GM19452 (cell line): ENCODE measurements at regions not wholly inside any gene's neighbourhood (a gene's known extent, or its start where the extent isn't known, plus 50 kb on each side); places are given as distances from the start of the nearest gene placed in this dataset.

Source experiments
- ATAC-seq: cut with Tn5 transposase; IDR thresholded peaks from one replicate; pipeline ENCODE4 v1.9.1; 2021; ENCODE audit not compliant: unreplicated experiment

DNA sequence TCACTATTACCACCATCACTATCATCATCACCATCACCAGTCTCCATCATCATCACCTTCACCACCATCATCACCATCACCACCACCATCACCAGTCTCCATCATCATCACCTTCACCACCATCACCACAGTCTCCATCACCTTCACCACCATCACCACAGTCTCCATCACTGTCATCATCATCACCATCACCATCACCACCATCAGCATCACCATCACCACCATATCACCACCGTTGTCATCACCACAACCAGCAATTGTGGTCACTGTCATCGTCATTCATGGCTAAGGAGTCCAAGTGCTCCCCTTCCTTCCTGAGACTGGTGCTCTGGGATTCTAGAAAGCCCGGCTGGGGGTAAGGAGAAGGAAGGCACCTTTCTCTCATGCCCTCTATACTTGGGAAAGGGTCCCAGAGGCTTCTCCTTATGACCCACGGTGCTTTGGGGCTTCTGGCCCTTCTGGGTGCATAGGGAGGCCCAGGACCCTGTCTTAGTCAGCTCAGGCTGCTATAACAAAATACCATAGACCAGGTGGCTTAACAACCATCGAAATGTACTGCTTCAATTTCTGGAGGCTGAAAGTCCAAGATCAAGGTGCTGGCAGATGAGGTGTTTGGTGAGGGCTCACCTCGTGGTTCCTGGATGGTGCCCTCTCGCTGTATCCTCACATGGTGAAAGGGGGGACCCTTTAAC is 93.4 kb upstream of the GSE1 start:
- ATAC-seq, result no peak

DNA sequence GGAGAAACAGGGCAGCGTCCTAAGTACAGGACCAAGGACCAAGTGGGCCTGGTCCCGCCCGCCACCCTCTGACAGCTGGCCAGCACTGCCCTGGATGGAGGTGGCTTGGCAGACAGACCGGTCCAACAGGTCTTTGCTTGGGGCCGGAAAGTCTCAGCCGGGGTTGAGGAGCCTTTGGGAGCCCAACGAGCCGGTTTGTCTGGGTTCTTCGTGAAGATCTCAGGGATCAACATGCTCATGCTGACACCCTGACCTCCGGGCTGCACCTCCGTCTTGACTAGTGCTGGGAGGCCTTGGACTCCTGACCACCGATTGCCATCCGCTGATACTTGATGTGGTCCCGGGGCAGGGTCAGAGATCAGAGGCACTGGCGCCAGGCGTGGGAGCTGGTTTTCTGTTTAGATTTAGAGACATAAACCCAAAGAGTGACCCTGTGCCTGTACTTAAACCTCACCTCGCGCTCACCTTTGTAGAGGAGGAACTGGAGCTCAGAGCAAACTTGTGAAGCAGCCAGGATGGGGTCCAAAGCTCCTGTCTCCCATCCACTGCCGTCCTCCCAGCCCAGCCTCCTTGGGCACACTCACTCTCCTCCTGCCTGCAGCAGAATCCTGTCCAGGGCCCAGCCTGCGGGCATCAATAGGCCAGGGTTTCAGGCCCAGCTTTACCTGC is 92.1 kb upstream of the GSE1 start:
- no peak for ATAC-seq

DNA sequence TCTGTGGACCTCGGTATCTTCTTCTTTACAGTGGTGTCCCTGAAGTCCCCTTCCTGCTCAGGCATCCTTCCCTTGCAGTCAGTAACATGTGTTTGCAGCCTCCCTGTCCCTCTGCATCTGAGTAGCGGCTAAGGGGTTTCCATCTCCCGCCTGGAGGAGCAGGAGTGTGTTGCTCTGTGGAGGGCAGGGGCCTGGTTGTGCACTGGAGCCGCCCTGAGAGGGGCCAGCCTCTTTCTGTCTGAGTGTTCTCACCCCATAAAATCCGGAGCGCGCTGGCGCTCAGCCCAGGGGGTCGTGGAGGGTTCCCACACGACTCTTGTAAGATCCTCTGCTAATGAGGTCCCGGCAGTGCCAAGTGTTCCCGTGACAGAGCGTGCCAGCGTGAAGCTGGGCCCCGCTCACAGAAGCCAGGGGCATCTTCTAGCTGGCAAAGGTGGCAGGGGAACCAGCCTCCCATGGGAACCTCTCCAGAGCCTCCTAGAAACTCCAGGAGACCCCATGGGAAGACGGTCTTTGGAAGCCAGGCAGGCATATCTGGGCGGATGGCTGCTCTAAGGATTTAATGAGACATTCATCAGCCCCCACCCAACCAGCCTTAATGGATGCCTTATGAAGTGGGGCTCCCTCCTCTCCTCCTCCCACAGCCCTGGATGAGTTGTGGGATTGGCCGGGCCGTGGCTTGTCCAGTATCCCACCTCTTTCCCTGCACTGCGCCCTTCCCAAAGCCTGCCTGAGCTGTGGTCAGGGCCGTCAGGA is 91.4 kb upstream of the GSE1 start:
- ATAC-seq, result no peak

DNA sequence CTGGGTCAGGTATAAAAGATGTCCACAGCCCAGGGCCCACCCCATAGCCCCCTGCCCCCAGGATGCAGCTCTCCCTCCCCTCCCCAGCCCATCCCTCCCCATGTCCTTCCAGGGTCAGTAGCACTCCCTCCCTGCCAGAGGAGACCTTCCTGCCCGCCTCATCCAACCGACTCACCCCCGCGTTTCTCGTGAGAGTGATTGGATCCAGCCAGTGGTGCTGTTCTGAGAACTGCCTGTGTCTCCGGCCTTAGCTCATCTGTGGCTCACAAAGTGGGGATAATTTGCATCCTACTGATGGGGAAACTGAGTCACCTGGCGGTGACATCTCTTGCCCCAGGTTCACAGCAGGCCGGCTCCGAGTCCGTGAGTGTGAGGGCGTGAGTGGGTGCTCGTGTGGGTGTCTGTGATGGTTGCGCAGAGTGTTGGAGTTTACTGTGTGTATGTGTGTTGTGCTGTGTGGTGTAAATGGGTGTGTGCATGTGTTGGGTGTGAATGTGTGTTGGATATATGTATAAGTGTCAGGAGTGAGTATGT is 90.7 kb upstream of the GSE1 start:
- no peak for ATAC-seq

DNA sequence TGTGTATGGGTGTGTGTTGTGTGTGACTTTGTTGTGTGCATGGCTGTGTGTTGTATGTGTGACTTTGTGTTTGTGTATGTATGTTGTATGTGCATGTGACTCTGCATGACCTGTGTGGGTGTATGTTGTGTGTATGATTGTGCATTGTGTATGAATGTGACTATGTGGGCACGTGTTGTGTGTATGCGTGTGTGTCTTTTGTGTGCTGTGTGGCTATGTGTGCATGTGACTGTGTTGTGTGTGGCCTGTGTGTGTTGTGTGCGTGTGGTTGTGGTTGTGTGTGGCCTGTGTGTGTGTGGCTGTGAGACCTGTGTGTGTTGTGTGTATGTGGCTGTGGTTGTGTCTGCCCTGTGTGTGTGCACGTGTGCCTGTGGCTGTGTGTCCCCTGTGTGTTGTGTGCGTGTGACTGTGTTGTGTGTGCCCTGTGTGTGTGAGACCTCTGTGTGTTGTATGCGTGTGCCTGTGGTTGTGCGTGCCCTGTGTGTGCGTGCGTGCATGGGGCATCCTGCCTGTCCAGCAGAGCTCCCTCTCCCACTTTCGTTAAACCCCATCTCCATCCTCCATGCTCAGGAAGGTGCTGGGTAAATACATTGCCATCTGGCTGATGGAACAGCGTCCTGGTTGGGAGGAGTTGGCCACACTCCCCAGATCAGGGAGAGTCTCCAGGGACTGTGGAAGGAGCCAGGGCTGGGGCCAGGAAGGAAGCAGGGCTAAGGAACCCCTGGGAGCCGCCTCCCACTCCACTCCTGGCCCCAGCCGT is 90.1 kb upstream of the GSE1 start:
- no peak for ATAC-seq

DNA sequence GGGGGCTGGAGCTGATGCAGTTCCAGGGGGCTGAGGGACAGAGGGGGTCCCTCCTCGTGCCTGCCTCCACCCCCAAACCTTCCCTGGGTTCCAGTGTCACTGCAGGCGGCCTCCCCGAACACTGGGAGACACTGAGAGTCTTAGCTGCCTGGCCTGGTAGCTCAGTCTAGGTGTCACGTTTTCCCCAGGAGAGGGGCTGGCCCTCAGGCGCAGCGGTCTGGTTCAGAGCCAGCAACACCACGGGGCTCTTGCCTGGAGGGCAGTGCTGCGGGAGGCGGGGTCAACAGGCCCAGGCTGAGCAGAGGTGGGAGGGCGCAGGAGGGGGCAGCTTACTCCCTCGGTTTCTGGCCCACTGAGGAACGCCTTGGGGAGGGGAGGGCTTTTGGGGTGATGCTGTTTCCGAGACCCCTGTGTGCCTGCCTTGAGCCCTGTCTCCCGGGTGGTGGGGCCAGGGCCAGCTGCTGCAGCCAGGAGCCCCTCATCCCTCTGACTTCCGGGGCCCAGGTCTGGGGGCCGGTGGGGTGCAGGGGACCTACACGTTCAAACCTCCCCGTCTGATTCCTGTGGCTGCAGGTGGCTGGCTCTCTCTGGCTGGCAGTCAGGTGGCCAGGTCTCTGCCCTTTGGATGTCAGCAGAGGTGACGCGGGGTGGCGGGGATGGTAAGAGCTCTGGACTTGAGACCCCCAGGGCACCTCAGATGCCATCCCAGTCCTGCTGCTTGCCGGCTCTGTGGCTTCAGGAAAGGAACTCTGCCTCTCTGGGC is 89.3 kb upstream of the GSE1 start:
- ATAC-seq, result no peak

DNA sequence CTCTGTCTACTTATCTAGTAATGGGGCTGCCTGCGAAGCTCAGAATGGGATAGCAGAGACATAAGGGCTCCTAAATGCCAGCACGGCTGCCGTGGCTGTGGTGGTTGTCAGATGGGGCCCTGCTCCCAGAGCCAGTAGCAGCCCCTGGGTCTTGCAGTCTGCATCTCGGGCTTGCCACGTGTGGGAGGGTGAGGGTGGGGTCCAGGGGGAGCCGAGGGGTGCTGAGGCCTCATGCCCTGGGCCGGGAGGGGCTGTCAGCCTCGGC is 88.8 kb upstream of the GSE1 start:
- no peak for ATAC-seq

DNA sequence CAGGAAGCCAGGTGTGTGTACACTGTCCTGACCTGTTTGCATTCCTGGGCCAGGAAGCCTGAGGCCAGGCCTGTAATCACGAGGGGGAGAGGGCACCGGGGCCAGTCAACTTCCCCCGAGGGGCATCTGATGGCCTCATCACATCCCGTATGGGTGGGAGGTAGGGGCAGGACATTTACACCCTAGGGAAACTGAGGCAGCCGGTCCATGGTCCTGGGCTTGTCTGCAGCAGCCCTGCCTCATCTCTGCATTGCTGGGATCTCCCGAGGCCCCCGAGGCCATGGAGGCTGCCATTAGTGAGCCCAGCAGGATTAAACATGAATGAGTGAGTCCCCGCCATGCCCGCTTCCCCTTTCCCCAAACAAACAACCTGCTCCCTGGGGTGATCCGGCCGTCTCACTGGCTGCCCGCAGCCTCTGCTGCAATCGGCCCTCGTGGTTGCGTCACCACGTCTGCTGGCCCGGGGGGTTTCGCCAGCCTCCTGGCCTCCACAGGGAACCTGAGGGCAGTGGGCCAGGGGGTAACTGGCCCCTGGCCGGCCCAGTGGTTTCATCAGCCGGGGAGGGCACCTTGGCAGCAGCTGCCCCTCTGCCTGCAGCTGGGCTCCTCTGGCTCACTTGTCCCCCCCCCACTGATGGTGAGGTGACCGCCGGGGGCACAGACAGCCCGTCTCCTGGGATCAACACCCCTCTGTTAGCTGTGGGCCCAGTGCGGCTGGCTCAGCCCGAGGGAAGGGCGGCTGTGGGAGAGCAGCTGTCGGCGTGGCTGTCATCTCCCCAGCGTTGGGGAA is 88.3 kb upstream of the GSE1 start:
- no peak for ATAC-seq

DNA sequence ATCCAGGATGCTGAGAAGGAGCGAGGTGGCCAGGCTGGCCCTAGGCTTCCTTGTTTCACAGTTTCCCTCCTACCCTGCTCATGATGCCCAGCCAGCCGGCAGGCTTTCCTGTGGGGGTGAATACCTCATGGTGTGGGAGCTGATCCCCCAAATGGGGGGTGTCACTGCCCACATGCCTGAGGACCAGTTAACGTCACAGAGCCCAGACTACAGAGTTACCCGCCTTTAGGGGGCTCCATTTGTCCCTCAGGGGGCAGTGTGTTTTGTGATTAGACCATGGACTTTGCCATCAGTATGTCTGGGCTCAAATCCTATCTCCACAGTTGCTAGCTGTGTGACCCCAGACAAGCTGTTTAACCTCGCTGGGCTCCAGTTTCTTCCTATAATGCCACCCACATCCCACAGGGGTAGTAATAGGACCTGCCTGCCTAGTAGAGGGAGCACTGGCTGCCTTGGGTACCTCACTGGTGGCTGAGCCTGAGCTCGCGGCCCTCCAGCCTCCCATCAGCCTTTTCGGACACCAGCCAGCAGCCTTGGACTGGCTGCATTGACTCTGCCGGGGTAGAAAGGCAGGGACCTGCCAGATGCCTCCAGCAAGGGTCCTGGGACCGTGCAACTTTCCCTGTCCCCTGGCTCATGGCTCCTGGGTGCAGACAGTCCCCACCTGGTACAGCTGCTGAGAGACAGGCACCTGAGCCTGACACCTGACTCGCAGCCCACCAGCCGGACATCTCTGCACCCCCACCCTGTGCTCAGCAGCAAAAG is 87.5 kb upstream of the GSE1 start:
- ATAC-seq, result no peak

DNA sequence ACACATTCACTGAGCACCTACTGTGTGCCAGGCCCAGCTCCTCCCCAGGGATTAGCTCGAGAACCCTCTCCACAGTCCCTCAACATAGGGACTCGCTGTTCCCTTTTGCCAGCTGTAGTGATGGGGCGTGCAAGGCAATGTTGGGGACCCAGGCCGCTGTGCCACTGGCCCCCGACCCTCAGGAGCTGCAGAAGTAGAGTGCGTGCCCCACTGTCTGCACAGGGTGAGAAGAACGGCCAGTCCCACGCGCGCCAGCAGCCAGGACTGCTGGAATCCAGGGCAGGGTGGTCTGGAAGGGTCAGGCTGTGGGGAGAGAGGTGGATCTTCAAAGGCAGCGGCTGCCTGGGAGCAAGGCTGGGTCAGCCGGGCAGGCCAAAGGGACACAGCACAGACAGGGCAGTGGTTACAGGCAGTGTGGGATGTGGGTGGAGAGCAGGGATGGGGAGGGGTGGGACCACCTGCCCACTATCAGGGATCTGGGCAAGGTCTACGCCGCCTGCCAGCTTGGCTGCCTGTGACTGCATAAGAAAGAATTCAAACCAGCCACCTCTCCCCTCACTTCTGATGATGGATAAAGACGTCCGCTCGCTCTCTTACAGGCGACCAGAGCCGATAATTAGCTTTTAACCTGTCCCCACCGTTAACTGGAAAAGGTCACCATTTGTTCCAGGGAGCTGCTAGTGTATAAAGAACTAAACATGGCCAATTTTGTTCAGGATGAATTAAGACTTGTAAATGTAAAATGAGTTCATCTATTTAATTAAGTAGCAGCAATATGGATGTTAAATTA is 86.7 kb upstream of the GSE1 start:
- ATAC-seq, result no peak

DNA sequence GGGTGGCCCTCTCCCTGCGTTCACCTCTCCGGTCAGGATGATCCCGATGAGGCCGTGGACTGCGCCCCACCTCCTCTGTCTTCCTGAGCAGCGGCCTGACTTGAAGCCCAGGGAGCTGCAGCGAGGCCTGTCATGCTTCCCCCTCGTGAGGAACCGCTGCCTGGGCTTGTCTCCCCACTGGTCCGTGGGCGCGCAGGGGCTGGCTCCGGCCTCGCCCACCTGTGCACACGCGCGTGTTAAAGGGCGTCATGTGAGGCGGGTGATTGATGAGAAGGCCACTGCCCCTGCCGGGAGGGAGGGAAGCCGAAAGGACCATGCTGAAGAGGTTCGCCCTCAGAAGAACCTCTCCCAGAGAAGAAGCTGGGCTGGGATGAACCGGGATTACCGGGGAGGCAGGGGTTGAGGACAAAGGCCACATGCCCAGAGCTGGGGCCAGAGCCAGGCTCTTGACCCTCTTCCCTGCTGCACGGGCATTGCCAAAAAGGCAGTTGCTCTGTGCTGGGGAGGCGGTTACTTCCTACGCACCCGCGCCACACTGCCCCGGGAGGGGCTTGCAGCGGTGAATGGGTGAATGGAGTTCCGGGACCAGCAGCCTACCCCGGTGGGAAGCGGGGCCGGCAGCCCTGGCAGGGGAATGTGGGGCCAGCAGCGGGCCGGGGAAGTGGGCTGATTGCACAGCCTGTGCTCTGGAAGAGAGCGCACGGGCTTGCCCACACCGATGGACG is 85.9 kb upstream of the GSE1 start:
- no peak for ATAC-seq

DNA sequence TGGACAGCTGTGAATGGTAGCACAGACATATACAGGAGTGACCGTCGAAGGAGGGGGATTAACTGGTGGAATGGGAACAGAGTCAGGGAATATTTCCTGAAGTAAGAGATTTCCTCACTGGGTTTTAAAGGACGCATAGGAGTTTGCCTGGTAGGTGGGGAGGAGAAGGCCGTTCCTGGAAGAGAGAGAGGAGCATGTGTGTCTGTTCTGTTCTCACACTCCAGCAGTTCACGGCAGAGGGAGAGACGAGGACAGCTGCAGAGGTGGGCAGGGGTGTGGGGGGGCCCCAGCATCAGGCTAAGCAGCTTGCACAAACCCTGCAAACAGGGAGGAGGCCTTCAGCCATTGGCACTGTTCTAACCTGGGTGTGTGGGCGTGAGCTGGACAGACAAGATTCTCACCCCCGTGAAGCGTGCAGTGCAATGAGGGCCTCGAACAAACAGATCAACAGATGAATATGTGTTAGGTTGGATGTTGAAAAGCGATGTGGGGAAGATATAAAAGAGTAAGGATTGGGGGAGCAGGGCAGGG is 85.3 kb upstream of the GSE1 start:
- no peak for ATAC-seq

DNA sequence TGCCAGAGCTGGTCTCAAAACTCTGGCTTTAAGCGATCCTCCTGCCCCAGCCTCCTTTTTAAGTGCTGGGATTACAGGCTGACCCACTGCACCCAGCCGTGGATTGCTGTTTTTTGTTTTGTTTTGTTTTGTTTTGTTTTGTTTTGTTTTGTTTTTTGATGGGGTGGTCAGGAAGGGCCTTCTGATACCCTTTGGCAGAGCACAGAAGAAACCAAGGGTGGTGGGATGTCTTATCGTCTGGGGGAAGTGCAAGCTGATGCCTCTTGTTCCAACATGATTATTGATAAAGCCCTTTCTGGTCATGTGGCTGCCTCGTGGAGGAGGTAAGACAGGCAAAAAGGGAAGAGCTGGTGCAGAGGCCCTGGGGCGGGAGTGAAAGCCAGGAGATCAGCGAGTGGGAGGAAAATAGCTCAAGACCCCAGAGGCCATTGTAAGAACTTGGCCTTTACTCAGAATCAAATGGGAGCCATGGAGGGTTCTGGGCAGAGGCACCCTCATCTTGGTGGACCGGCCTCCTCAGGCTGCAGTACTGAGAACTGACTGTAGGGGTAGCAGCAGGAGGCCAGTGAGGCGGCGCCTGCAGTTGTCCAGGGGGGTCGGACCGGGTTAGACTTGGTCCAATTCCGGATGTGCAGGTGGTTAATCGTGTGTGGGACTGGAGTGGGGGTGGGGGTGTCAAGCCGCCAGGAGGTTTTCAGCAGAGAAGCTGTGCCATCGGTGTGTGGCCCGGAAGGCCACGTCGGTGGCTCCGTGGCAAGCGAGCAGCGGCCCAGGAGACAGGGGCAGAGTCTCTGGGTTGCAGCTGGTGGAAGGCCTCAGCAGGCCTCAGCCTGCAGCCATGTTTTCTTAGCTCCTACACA is 84.4 kb upstream of the GSE1 start:
- ATAC-seq, result no peak

DNA sequence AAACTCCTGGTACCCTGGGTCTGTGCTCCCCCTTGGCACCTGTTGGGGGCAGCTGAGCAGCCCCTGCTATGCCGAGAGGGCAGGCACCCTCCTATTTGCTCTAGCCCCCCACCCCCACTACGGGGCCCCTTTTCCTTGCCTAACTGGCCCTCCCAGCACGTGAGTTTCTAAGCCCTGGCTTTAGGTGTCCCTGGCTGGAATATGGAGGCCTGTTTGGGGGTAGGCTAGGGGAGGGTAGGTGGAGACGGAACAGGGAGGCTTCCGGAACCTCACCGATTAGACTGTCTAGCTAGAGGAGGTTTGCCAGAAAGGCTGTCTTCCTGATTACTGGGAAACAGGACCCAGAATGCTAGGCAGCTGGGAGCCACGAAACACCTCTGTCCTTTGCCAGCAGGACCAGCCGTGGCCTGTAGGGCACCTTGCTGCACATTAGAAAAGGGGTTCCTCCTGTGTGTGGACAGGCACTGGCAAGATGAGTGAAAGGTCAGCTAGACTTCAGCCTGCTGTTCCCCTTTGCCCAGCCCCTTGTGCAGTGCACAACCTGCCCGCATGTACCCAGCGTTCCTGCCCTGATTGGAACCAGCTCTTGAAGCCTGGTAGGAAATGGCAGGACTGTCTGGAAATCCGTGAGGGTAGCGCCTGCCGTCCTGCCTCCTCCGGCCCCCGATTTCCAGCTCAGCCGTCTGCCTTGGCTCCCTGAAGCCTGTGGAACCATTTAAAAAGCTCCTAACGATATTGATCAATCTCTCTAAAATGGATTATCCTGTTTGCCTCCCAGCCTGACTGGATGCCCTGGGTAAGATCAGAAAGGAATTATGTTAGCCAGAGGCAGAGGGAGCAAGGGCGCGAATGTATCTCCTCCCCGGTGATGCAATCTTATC is 83.4 kb upstream of the GSE1 start:
- ATAC-seq, result no peak

DNA sequence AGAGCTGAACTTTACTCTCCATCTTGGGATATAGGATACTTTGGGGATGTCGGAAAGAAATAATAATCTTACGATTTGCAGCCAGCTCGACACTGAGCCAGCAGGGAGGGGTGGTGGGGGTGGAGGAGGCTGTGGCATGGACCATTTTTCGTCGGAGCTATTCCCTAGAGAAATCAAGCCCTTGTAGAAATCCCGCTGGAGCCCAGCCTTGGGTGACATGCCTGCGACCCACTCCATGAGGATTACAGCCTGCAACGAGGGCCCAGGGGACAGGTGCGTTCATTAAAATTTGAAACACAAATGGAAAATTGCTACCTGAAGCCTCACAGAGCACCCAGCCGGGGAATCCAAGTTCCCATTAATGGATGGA is 82.8 kb upstream of the GSE1 start:
- ATAC-seq, result no peak

DNA sequence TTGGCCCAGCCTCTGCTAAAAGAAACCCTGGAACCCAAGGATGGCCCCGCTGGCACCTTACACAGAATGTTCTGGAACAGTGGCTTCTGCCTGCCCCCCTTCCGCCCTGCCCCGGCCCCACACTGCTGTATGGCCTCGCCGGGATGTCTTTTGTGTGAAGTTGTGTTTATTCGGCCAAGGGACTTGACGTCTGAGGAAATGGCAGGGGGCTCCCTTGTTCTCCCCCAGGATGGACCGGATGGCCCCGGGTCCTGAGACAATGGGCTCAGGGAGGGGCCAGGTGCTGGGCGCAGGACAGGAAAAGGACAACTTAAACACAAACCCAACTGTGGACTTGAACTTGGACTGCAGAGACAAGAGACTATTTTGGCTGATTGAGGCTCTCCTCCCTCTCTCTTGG is 81.6 kb upstream of the GSE1 start:
- ATAC-seq, result no peak
